ENCODE measurements at regions not wholly inside any gene's neighbourhood (a gene's known extent, or its start where the extent isn't known, plus 50 kb on each side); places are given as distances from the start of the nearest gene placed in this dataset.
A peak's percentile ranks its signal among the peaks of the same experiment; 100 is the strongest.

DNA sequence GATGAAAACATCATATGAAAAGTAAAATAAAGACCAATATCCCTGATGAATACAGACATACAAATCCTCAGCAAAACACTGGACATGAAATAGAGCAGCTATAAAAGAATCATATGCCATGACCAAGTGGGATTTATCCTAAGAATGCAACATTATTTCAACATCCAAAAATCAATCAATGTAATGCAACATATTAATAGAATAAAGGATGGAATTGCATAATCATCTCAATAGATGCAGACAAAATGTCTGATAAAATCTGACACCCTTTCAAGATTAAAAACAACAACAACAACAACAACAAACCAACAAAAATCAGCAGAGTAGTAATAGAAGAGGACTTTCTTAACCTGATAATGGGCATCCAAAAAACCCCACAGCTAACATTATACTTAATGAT, 63.8 kb upstream of the IL1R1 start:
- no peak for DNase-seq

- no peak for DNase-seq
These were observed 61.9 kb upstream of the IL1R1 start for GRCh38 chr2:102080451-102081242.

DNA sequence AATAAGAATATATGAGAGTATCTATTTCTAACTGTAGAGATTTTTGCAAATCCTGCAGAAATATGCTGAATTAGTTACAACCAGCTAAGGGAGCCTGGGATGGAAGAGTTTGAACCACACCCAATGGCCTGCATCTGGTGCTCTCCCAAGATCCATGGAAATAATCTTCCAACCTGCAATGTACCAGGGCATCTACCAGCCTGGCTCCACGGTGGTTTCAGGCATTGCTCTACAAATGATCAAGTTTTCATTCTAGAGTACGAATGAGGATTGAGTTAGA, 61.4 kb upstream of the IL1R1 start:
- DNase-seq = no peak

DNA sequence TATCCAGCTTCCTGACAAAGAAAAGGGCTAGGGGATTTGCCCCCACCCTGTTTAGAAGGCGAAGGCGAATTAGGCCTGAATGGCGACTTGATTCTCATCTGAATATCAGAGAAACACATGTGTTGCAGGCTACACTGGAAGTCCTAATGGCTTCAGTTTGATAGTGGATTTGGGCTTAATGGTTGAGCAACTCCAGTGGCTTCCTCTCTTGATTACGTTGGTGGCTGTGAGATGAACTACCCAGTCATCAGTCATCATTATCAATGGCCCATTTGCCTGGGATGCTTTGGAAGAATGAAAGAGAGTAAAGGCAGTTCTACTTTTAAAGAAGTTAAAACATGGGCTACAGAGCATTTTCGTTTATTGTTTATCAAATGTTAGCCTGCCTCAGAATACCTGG, 60.9 kb upstream of the IL1R1 start:
- peak; percentile 39 to 68 (median 54) for DNase-seq

- DNase-seq = peak; percentile 91 to 99 (median 96)
These were observed 59.8 kb upstream of the IL1R1 start for GRCh38 chr2:102082571-102083392.

- no peak for DNase-seq
These were observed 59.2 kb upstream of the IL1R1 start for GRCh38 chr2:102083393-102083703.

DNA sequence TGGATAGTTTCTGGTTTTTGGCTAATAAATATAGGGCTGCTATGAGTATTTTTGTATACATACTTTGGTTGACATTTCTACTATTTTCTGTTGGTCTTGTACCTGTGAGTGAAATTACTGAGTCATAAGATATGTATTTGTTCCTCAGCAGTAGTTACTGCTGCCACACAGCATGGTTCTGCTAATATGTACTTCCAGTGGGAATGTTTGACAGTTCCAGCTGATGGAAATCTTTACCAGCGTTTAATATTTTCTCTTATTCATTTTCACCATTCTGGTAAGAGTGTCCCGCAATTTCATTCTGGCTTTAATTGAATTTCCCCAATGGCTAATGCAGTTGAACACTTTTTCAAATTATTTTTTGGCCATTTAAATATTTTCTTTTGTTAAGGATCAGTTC, 57.9 kb upstream of the IL1R1 start:
- no peak for DNase-seq

DNA sequence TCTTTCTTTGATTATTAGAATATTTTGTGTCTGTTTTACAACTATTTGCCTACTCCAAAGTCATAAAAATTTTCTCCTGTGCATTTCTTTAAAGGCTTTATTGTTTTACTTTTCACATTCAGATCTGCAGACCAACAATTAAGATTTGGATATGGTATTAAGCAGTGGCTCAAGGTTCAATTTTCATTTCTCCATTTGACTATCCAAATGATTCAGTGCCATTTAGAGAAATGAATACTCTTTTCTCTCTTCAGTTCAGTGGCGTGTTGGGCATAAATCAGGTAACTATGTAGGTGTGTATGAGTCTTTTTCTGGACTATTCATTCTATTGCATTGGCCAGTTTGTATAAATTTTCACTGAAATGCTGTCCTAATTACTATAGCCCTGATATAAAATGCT, 57.3 kb upstream of the IL1R1 start:
- no peak for DNase-seq

- DNase-seq = no peak
These were observed 56.2 kb upstream of the IL1R1 start for GRCh38 chr2:102086150-102086872.

GRCh38 chr2:102091121-102091520, 51.4 kb upstream of the IL1R1 start:
- no peak for DNase-seq

- DNase-seq = no peak
These were observed 50.6 kb upstream of the IL1R1 start for GRCh38 chr2:102091908-102092307.

DNA sequence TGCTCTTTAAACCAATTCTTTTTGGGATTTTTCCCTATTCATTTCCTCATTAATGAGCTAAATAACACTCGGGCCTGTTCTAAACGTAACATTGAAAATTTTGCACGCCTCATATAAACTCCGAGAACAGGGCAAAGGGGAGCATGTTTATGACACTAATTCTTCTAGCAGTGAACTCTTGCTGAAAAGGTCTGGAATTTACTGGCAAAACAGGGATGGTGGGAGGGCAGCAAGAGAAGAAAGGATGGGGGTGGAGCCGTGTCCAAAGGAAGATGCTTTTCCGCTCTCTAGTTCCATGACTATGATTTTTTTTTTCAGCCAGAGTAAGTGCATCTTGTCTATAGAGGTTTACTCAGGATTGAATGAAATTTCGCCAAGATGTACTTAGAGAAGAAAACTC, 50.0 kb upstream of the IL1R1 start:
- DNase-seq = no peak

Measured in suppressor macrophage (primary cell).